ENCODE measurements at regions not wholly inside any gene's neighbourhood (a gene's known extent, or its start where the extent isn't known, plus 50 kb on each side); places are given as distances from the start of the nearest gene placed in this dataset.
"Not testable (repeated sequence)": the region's sequence is repeated elsewhere in the genome, so short reads cannot be mapped to it uniquely, and the experiment has no call there.

DNA sequence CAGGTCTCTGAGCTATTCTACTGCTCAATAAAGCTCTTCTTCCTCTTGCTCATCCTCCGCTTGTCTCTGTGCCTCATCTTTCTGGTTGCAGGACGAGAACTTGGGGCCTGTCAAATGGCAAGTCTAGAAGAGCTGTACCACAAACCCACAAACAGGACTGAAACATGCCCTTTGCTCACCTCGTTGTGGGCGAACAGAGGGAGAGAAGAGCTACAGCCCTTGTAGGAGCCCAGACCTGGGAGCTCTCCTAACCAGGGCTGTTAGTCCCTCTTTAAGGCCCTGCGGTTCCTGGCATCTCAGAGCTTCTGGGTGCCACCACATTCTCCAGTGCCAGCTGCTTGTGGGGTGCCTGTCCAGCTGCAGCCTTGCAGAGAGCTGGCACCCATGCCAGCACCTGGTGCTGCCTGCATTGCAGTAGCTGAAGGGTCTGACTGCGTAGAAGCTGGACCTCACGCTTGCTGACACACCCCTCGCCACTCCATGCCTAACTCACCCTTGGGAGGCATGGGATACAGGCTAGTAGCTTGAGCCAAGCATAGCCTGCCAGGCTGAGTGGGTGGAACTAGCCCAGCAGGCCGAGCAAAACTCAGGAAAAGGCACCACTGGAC is 313.4 kb downstream of the ANKRD30B start:
- DNase-seq (ENCODE audit: low read depth): not testable (repeated sequence)

DNA sequence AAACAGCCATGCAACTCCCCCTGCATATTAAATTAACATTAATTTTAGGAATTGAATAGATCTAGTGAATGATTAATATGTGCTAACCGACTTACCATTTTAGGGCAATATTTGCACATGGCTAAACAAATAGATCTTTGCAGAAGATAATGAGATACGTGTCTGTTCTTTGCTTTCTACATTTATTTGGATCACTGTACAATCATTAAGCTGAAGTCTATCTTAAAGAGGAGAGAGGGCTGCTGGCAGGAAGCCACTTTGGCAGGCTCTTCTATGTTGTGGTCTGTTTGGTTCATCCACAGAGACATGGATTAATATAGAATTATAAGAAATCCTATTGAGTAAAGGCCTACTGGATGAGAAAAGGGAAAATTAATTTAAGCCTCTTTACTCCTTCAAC is 318.5 kb downstream of the ANKRD30B start:
- not testable (repeated sequence) for DNase-seq (ENCODE audit: low read depth)

DNA sequence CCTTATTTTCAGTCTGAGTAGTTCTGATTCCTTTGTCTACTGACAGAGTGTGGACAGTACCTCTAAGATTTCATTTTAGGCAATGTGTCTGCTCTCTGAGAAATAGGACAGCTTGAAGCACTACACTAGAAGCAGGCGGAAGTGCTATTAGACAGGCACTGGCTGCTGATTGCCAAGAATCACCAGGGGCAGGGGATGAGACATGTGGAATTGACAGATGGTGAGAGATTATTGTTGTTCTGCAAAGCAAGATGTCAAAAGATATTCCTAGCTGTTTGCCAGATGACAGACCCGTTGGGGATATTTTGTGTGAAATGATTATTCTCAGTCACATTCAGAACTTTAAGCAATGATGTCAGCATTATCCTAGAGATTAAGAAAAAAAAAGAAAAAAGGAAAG is 323.3 kb downstream of the ANKRD30B start:
- not testable (repeated sequence) for DNase-seq (ENCODE audit: low read depth)
